Caco-2 (cell line): ENCODE measurements at regions not wholly inside any gene's neighbourhood (a gene's known extent, or its start where the extent isn't known, plus 50 kb on each side); places are given as distances from the start of the nearest gene placed in this dataset.

Experiments used
- BruUV-seq: library from RNA; stranded (reverse); fragments of 400-500 nt; replicated peaks from 2 replicates; lab custom pipeline; 2021; lab: Mats Ljungman, UMichigan
- CTCF ChIA-PET: fragments of 300-600 bp; sonication (Branson Sonifier 250); formaldehyde crosslinking; loops from one replicate; lab custom pipeline; 2022; ENCODE audit warnings: antibody characterized with exemption; lab: Charles Lee
- POLR2A ChIA-PET: fragments of 300-600 bp; sonication (Branson Sonifier 250); formaldehyde crosslinking; loops from one replicate; lab custom pipeline; 2022; ENCODE audit warnings: antibody characterized with exemption; lab: Charles Lee
- DNase-seq, 2 experiments: peaks; one replicate each; pipeline versions ENCODE4 v3.0.0 to v3.0.0-alpha.2; 2020 to 2022
- H3K27me3 ChIP-seq: replicated peaks from 2 replicates; pipeline ENCODE4 v1.6.0; 2011; ENCODE audit warnings: low read length; ENCODE audit not compliant: control insufficient read depth, insufficient read depth
- H3K36me3 ChIP-seq: 2 replicates; pipeline ENCODE4 v1.5.1; 2011; ENCODE audit warnings: low read length; ENCODE audit not compliant: control insufficient read depth, insufficient read depth
- H3K4me1 ChIP-seq: fragments of 250-450 bp; sonication (Bioruptor Pico); 2 replicates; pipeline ENCODE4 v1.5.1; 2020; ENCODE audit warnings: mild to moderate bottlenecking
- H3K4me3 ChIP-seq: 2 replicates; pipeline ENCODE4 v1.5.1; 2011; ENCODE audit warnings: low read depth, mild to moderate bottlenecking, control low read depth, low read length
- H3K9me3 ChIP-seq: fragments of 250-450 bp; sonication (Bioruptor Pico); 2 replicates; pipeline ENCODE4 v1.5.1; 2020; ENCODE audit warnings: mild to moderate bottlenecking, moderate library complexity
- H3K27ac Mint-ChIP-seq: one replicate; pipeline ENCODE4 v1.8.0; 2022; ENCODE audit warnings: mixed read lengths; ENCODE audit not compliant: unreplicated experiment
- H3K27me3 Mint-ChIP-seq: one replicate; pipeline ENCODE4 v1.8.0; 2022; ENCODE audit warnings: mixed read lengths; ENCODE audit not compliant: insufficient read depth, unreplicated experiment
- H3K36me3 Mint-ChIP-seq: one replicate; pipeline ENCODE4 v1.8.0; 2022; ENCODE audit warnings: mild to moderate bottlenecking, mixed read lengths; ENCODE audit not compliant: insufficient read depth, unreplicated experiment
- H3K4me1 Mint-ChIP-seq: one replicate; pipeline ENCODE4 v1.8.0; 2022; ENCODE audit warnings: low read depth, mixed read lengths; ENCODE audit not compliant: unreplicated experiment
- H3K4me3 Mint-ChIP-seq: one replicate; pipeline ENCODE4 v1.8.0; 2022; ENCODE audit warnings: mild to moderate bottlenecking, moderate library complexity, mixed read lengths; ENCODE audit not compliant: unreplicated experiment
- H3K9me3 Mint-ChIP-seq: one replicate; pipeline ENCODE4 v1.8.0; 2022; ENCODE audit warnings: mixed read lengths; ENCODE audit not compliant: unreplicated experiment
- CTCF ChIP-seq, 2 experiments: fragments of 200-600 bp in 1 of 2; IDR thresholded peaks; 1 replicate in 1 of 2; 2 replicates in 1 of 2; pipeline versions ENCODE4 v1.5.1 to v1.8.0; 2011 to 2022; ENCODE audit warnings: antibody characterized with exemption in 1 of 2, control low read depth in 1 of 2, inconsistent platforms in 1 of 2, low read depth in 1 of 2, low read length in 1 of 2, mild to moderate bottlenecking in 1 of 2, moderate library complexity in 1 of 2; ENCODE audit not compliant: insufficient read depth in 1 of 2, severe bottlenecking in 1 of 2, unreplicated experiment in 1 of 2
- intact Hi-C: fragments of 100-400 bp; cut with micrococcal nuclease; formaldehyde crosslinking; loops from one replicate; pipeline ENCODE4 v1.10.0; 2022; ENCODE audit not compliant: unreplicated experiment

GRCh38 chr9:79135681-79136415 is 435.9 kb upstream of the TLE4 start:
- POLR2A ChIA-PET, result no interaction called here
- CTCF ChIA-PET, result no interaction called here
- H3K4me1 Mint-ChIP-seq, result no peaks in the 10 kb centered on the region
- DNase-seq, result no peak
- H3K27me3 ChIP-seq, result no peaks in the 10 kb centered on the region
- no peaks in the 10 kb centered on the region for H3K9me3 Mint-ChIP-seq
- no peak overlapping the region for H3K4me3 Mint-ChIP-seq
- H3K36me3 Mint-ChIP-seq, result no peaks in the 10 kb centered on the region
- H3K27me3 Mint-ChIP-seq, result no peaks in the 10 kb centered on the region
- no peaks in the 10 kb centered on the region for H3K36me3 ChIP-seq
- no peaks in the 10 kb centered on the region for H3K9me3 ChIP-seq
- H3K27ac Mint-ChIP-seq, result no peak overlapping the region
- no peak for TF ChIP-seq CTCF (IDR thresholded peaks at IDR 0.05; ENCODE audit: insufficient read depth in 1 of 2, low read depth in 1 of 2, low read length in 1 of 2, severe bottlenecking in 1 of 2, unreplicated experiment in 1 of 2)
- no TSS peak for BruUV-seq
- no peaks in the 10 kb centered on the region for H3K4me1 ChIP-seq
- H3K4me3 ChIP-seq, result no peak overlapping the region
- intact Hi-C loops, result no loop called here

- ChIA-PET CTCF (no interaction called here), POLR2A (no interaction called here)
- TF ChIP-seq CTCF (IDR thresholded peaks at IDR 0.05; ENCODE audit: insufficient read depth in 1 of 2, low read depth in 1 of 2, low read length in 1 of 2, severe bottlenecking in 1 of 2, unreplicated experiment in 1 of 2), result no peak
- no peaks in the 10 kb centered on the region for H3K27me3 Mint-ChIP-seq
- H3K4me3 Mint-ChIP-seq, result no peak overlapping the region
- no peak for DNase-seq
- Histone ChIP-seq H3K4me3 (no peak overlapping the region), H3K4me1 (no peaks in the 10 kb centered on the region), H3K27me3 (no peaks in the 10 kb centered on the region), H3K36me3 (no peaks in the 10 kb centered on the region), H3K9me3 (no peaks in the 10 kb centered on the region)
- no peak overlapping the region for H3K27ac Mint-ChIP-seq
- BruUV-seq, result no TSS peak
- no peaks in the 10 kb centered on the region for H3K36me3 Mint-ChIP-seq
- H3K9me3 Mint-ChIP-seq, result no peaks in the 10 kb centered on the region
- intact Hi-C loops, result no loop called here
- no peaks in the 10 kb centered on the region for H3K4me1 Mint-ChIP-seq
Observed at GRCh38 chr9:79140751-79141150, 431.0 kb upstream of the TLE4 start.

GRCh38 chr9:79143211-79143610 is 428.6 kb upstream of the TLE4 start:
- Histone ChIP-seq H3K4me3 (no peak overlapping the region), H3K4me1 (no peaks in the 10 kb centered on the region), H3K9me3 (no peaks in the 10 kb centered on the region), H3K36me3 (no peaks in the 10 kb centered on the region), H3K27me3 (no peaks in the 10 kb centered on the region)
- Mint-ChIP-seq H3K27ac (no peak overlapping the region), H3K9me3 (no peaks in the 10 kb centered on the region), H3K36me3 (no peaks in the 10 kb centered on the region), H3K4me1 (no peaks in the 10 kb centered on the region), H3K4me3 (no peak overlapping the region), H3K27me3 (no peaks in the 10 kb centered on the region)
- intact Hi-C loops, result no loop called here
- CTCF ChIA-PET, result no interaction called here
- BruUV-seq, result no TSS peak
- no peak for DNase-seq
- no peak for TF ChIP-seq CTCF (IDR thresholded peaks at IDR 0.05; ENCODE audit: insufficient read depth in 1 of 2, low read depth in 1 of 2, low read length in 1 of 2, severe bottlenecking in 1 of 2, unreplicated experiment in 1 of 2)
- POLR2A ChIA-PET, result no interaction called here
